ENCODE measurements at regions not wholly inside any gene's neighbourhood (a gene's known extent, or its start where the extent isn't known, plus 50 kb on each side); places are given as distances from the start of the nearest gene placed in this dataset.

- Histone ChIP-seq H3K27ac (ENCODE audit: low read depth in 1 of 2, low read length in 1 of 2) (no peak overlapping the region), H3K36me3 (ENCODE audit: control insufficient read depth in 4 of 4, insufficient read depth in 4 of 4, low read length in 4 of 4) (no peaks in the 10 kb centered on the region), H3K9me3 (ENCODE audit: control insufficient read depth in 4 of 4, insufficient read depth in 3 of 4, low read length in 3 of 4) (no peaks in the 10 kb centered on the region), H3K4me1 (ENCODE audit: control insufficient read depth in 5 of 5, insufficient read depth in 5 of 5, low read length in 5 of 5) (peaks cover 0 to 14% (median 4%) of the 10 kb centered on the region in 5 donors), H3K9ac (ENCODE audit: insufficient read depth in 1 of 2, low read length in 2 of 2) (no peak overlapping the region), H3K4me3 (no peak overlapping the region), H3K27me3 (ENCODE audit: control insufficient read depth in 3 of 3, insufficient read depth in 3 of 3, low read length in 2 of 3) (no peaks in the 10 kb centered on the region)
- TF ChIP-seq CTCF (IDR thresholded peaks at IDR 0.05; ENCODE audit: control extremely low read depth, extremely low read depth): no peak
- DNase-seq (no peak), ATAC-seq (ENCODE audit: insufficient read depth, low FRiP score) (no peak)
- 70 to 95% methylated on average over 2 of the region's 2 CpGs for WGBS, 2 donors
Observed at GRCh38 chr5:54655761-54656160, 138.2 kb downstream of the SNX18 start.

- ATAC-seq (ENCODE audit: insufficient read depth, low FRiP score) (no peak), DNase-seq (no peak)
- no peak for TF ChIP-seq CTCF (IDR thresholded peaks at IDR 0.05; ENCODE audit: control extremely low read depth, extremely low read depth)
- no peaks in the 10 kb centered on the region for H3K9me3 ChIP-seq (ENCODE audit: control insufficient read depth in 4 of 4, insufficient read depth in 3 of 4, low read length in 3 of 4)
- no peak overlapping the region for H3K4me3 ChIP-seq
- no peaks in the 10 kb centered on the region for H3K27me3 ChIP-seq (ENCODE audit: control insufficient read depth in 3 of 3, insufficient read depth in 3 of 3, low read length in 2 of 3)
- 81% methylated on average over 1 of the region's 1 CpG for WGBS, 2 donors
- H3K9ac ChIP-seq (ENCODE audit: insufficient read depth in 1 of 2, low read length in 2 of 2): no peak overlapping the region
- H3K27ac ChIP-seq (ENCODE audit: low read depth in 1 of 2, low read length in 1 of 2): no peak overlapping the region
- peaks cover 0 to 14% (median 4%) of the 10 kb centered on the region in 5 donors for H3K4me1 ChIP-seq (ENCODE audit: control insufficient read depth in 5 of 5, insufficient read depth in 5 of 5, low read length in 5 of 5)
- no peaks in the 10 kb centered on the region for H3K36me3 ChIP-seq (ENCODE audit: control insufficient read depth in 4 of 4, insufficient read depth in 4 of 4, low read length in 4 of 4)
Observed at GRCh38 chr5:54655266-54655665, 137.7 kb downstream of the SNX18 start.

GRCh38 chr5:54653956-54654614 is 136.5 kb downstream of the SNX18 start:
- Histone ChIP-seq H3K9ac (ENCODE audit: insufficient read depth in 1 of 2, low read length in 2 of 2) (no peak overlapping the region), H3K27me3 (ENCODE audit: control insufficient read depth in 3 of 3, insufficient read depth in 3 of 3, low read length in 2 of 3) (no peaks in the 10 kb centered on the region), H3K36me3 (ENCODE audit: control insufficient read depth in 4 of 4, insufficient read depth in 4 of 4, low read length in 4 of 4) (no peaks in the 10 kb centered on the region), H3K27ac (ENCODE audit: low read depth in 1 of 2, low read length in 1 of 2) (no peak overlapping the region), H3K4me3 (no peak overlapping the region), H3K9me3 (ENCODE audit: control insufficient read depth in 4 of 4, insufficient read depth in 3 of 4, low read length in 3 of 4) (no peaks in the 10 kb centered on the region), H3K4me1 (ENCODE audit: control insufficient read depth in 5 of 5, insufficient read depth in 5 of 5, low read length in 5 of 5) (peaks cover 0 to 11% (median 4%) of the 10 kb centered on the region in 5 donors)
- TF ChIP-seq CTCF (IDR thresholded peaks at IDR 0.05; ENCODE audit: control extremely low read depth, extremely low read depth): no peak
- ATAC-seq (ENCODE audit: insufficient read depth, low FRiP score) (no peak), DNase-seq (no peak)
- WGBS, 2 donors: 48 to 85% methylated on average over 2 of the region's 2 CpGs

Measured in lung (tissue), 11 donors.